ENCODE measurements at regions not wholly inside any gene's neighbourhood (a gene's known extent, or its start where the extent isn't known, plus 50 kb on each side); places are given as distances from the start of the nearest gene placed in this dataset.

DNA sequence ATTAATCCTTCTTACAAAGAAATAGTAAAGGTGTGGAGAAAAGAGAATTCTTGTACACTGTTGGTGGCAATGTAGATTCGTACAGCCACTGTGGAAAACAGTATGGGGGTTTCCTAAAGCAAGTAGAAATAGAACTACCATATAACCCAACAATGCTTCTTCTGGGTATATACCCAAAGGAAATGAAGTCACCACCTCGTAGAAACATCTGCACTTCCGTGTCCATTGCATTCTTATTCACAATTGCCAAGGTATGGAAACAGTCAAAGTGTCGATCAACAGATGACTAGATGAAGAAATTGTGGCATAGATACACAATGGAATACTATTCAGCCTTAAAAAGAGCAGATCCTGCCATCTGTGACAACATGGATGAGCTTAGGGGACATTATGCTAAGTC is 93.4 kb upstream of the TGIF1 start:
- TF ChIP-seq POLR2A (IDR thresholded peaks at IDR 0.05; ENCODE audit: extremely low read depth, insufficient read length) (no peak), CTCF (IDR thresholded peaks at IDR 0.05; ENCODE audit: low read depth, low read length) (no peak), MAX (IDR thresholded peaks at IDR 0.05; ENCODE audit: low read depth, low read length) (no peak)

Measured in NB4 (cell line).